ENCODE measurements at regions not wholly inside any gene's neighbourhood (a gene's known extent, or its start where the extent isn't known, plus 50 kb on each side); places are given as distances from the start of the nearest gene placed in this dataset.

GRCh38 chr2:155218945-155219344 lies 520.5 kb downstream of the KCNJ3 start:
- Histone ChIP-seq H3K4me3 (ENCODE audit: low read length) (no peak overlapping the region), H3K4me1 (ENCODE audit: control insufficient read depth, low read length) (peaks cover 10% of the 10 kb centered on the region), H3F3A (ENCODE audit: control insufficient read depth, insufficient read depth) (no peaks in the 10 kb centered on the region), H3K36me3 (ENCODE audit: control insufficient read depth, low read length) (no peaks in the 10 kb centered on the region), H3K27ac (ENCODE audit: low read depth, low read length) (no peak overlapping the region), H3K9me2 (replicated peaks; ENCODE audit: control insufficient read depth, low read length) (no peaks in the 10 kb centered on the region), H3K79me2 (ENCODE audit: control insufficient read depth, low read length) (no peaks in the 10 kb centered on the region), H3K4me2 (ENCODE audit: low read length) (no peak overlapping the region), H3K27me3 (ENCODE audit: control insufficient read depth, low read length) (no peaks in the 10 kb centered on the region), H4K20me1 (ENCODE audit: control insufficient read depth, insufficient read depth, low read depth, low read length) (no peaks in the 10 kb centered on the region), H3K9me3 (ENCODE audit: control insufficient read depth, insufficient read depth, low read length) (peaks cover 6% of the 10 kb centered on the region; the same call in 1 of the 2 replicates)
- TF ChIP-seq CTCF (IDR thresholded peaks at IDR 0.05; ENCODE audit: low read depth, low read length, poor library complexity, severe bottlenecking), result no peak
- no peak for TF ChIP-seq EZH2phosphoT487 (IDR thresholded peaks at IDR 0.05; ENCODE audit: borderline replicate concordance, low read length)

GRCh38 chr2:155218292-155218924 lies 519.9 kb downstream of the KCNJ3 start:
- Histone ChIP-seq H3K9me3 (ENCODE audit: control insufficient read depth, insufficient read depth, low read length) (peaks cover 6% of the 10 kb centered on the region; the same call in 1 of the 2 replicates), H3K27ac (ENCODE audit: low read depth, low read length) (no peak overlapping the region), H3K4me2 (ENCODE audit: low read length) (no peak overlapping the region), H3K27me3 (ENCODE audit: control insufficient read depth, low read length) (no peaks in the 10 kb centered on the region), H3K4me1 (ENCODE audit: control insufficient read depth, low read length) (peaks cover 6% of the 10 kb centered on the region), H3K9me2 (replicated peaks; ENCODE audit: control insufficient read depth, low read length) (no peaks in the 10 kb centered on the region), H3K79me2 (ENCODE audit: control insufficient read depth, low read length) (no peaks in the 10 kb centered on the region), H3F3A (ENCODE audit: control insufficient read depth, insufficient read depth) (no peaks in the 10 kb centered on the region), H4K20me1 (ENCODE audit: control insufficient read depth, insufficient read depth, low read depth, low read length) (no peaks in the 10 kb centered on the region), H3K4me3 (ENCODE audit: low read length) (no peak overlapping the region), H3K36me3 (ENCODE audit: control insufficient read depth, low read length) (no peaks in the 10 kb centered on the region)
- no peak for TF ChIP-seq EZH2phosphoT487 (IDR thresholded peaks at IDR 0.05; ENCODE audit: borderline replicate concordance, low read length)
- no peak for TF ChIP-seq CTCF (IDR thresholded peaks at IDR 0.05; ENCODE audit: low read depth, low read length, poor library complexity, severe bottlenecking)

GRCh38 chr2:155215037-155215707 lies 516.7 kb downstream of the KCNJ3 start:
- TF ChIP-seq CTCF (IDR thresholded peaks at IDR 0.05; ENCODE audit: low read depth, low read length, poor library complexity, severe bottlenecking) (no peak), EZH2phosphoT487 (IDR thresholded peaks at IDR 0.05; ENCODE audit: borderline replicate concordance, low read length) (no peak)
- Histone ChIP-seq H4K20me1 (ENCODE audit: control insufficient read depth, insufficient read depth, low read depth, low read length) (no peaks in the 10 kb centered on the region), H3K4me2 (ENCODE audit: low read length) (no peak overlapping the region), H3K36me3 (ENCODE audit: control insufficient read depth, low read length) (no peaks in the 10 kb centered on the region), H3F3A (ENCODE audit: control insufficient read depth, insufficient read depth) (no peaks in the 10 kb centered on the region), H3K9me2 (replicated peaks; ENCODE audit: control insufficient read depth, low read length) (no peaks in the 10 kb centered on the region), H3K4me3 (ENCODE audit: low read length) (no peak overlapping the region), H3K27ac (ENCODE audit: low read depth, low read length) (no peak overlapping the region), H3K9me3 (ENCODE audit: control insufficient read depth, insufficient read depth, low read length) (peaks cover 6% of the 10 kb centered on the region; the same call in 1 of the 2 replicates), H3K4me1 (ENCODE audit: control insufficient read depth, low read length) (no peaks in the 10 kb centered on the region), H3K27me3 (ENCODE audit: control insufficient read depth, low read length) (no peaks in the 10 kb centered on the region), H3K79me2 (ENCODE audit: control insufficient read depth, low read length) (no peaks in the 10 kb centered on the region)

Measured in DOHH2 (cell line).